Tongue (tissue), 1 donor: ENCODE measurements at regions not wholly inside any gene's neighbourhood (a gene's known extent, or its start where the extent isn't known, plus 50 kb on each side); places are given as distances from the start of the nearest gene placed in this dataset.
"Not testable (repeated sequence)": the region's sequence is repeated elsewhere in the genome, so short reads cannot be mapped to it uniquely, and the experiment has no call there.

Experiments
- DNase-seq: peaks from one replicate; pipeline ENCODE4 v3.0.0-alpha.2; 2015

GRCh38 chr16:22627043-22627442 lies 116.4 kb downstream of the NPIPB5 start:
- no peak for DNase-seq

- no peak for DNase-seq
Observed at GRCh38 chr16:22628994-22629393, 118.3 kb downstream of the NPIPB5 start.

- DNase-seq, result no peak
Observed at GRCh38 chr16:22630242-22630641, 119.6 kb downstream of the NPIPB5 start.

- no peak for DNase-seq
Observed at GRCh38 chr16:22631264-22631663, 120.6 kb downstream of the NPIPB5 start.

- no peak for DNase-seq
Observed at GRCh38 chr16:22632606-22633005, 121.9 kb downstream of the NPIPB5 start.

GRCh38 chr16:22633280-22633679 lies 122.6 kb downstream of the NPIPB5 start:
- no peak for DNase-seq

- DNase-seq, result no peak
Observed at GRCh38 chr16:22633799-22634198, 123.1 kb downstream of the NPIPB5 start.

GRCh38 chr16:22634954-22635353 lies 124.3 kb downstream of the NPIPB5 start:
- no peak for DNase-seq

GRCh38 chr16:22635357-22635761 lies 124.7 kb downstream of the NPIPB5 start:
- no peak for DNase-seq

- DNase-seq, result no peak
Observed at GRCh38 chr16:22635801-22636200, 125.1 kb downstream of the NPIPB5 start.

GRCh38 chr16:22638393-22639206 lies 127.9 kb downstream of the NPIPB5 start:
- DNase-seq, result no peak

- peak; percentile 10 for DNase-seq
Observed at GRCh38 chr16:22641131-22641628, 130.5 kb downstream of the NPIPB5 start.

GRCh38 chr16:22642416-22643088 lies 131.9 kb downstream of the NPIPB5 start:
- no peak for DNase-seq

GRCh38 chr16:22643203-22643602 lies 132.5 kb downstream of the NPIPB5 start:
- DNase-seq, result not testable (repeated sequence)

GRCh38 chr16:22643886-22644285 lies 133.2 kb downstream of the NPIPB5 start:
- DNase-seq, result no peak

- no peak for DNase-seq
Observed at GRCh38 chr16:22645868-22646267, 135.2 kb downstream of the NPIPB5 start.

- DNase-seq, result no peak
Observed at GRCh38 chr16:22646948-22647556, 136.4 kb downstream of the NPIPB5 start.

- no peak for DNase-seq
Observed at GRCh38 chr16:22648141-22648540, 137.4 kb downstream of the NPIPB5 start.

- no peak for DNase-seq
Observed at GRCh38 chr16:22648941-22649340, 138.2 kb downstream of the NPIPB5 start.

GRCh38 chr16:22651111-22651817 lies 140.6 kb downstream of the NPIPB5 start:
- not testable (repeated sequence) for DNase-seq

- DNase-seq, result no peak
Observed at GRCh38 chr16:22652463-22652845, 141.8 kb downstream of the NPIPB5 start.

- DNase-seq, result no peak
Observed at GRCh38 chr16:22653876-22654275, 143.2 kb downstream of the NPIPB5 start.
